ENCODE measurements at regions not wholly inside any gene's neighbourhood (a gene's known extent, or its start where the extent isn't known, plus 50 kb on each side); places are given as distances from the start of the nearest gene placed in this dataset.

GRCh38 chr3:168241156-168241555, 145.4 kb upstream of the GOLIM4 start:
- Mint-ChIP-seq H3K4me1 (ENCODE audit: low read depth) (no peaks in the 10 kb centered on the region), H3K9me3 (ENCODE audit: low read depth) (no peaks in the 10 kb centered on the region), H3K4me3 (ENCODE audit: unreplicated experiment) (no peak overlapping the region), H3K27me3 (ENCODE audit: low read depth) (peaks cover 38% of the 10 kb centered on the region), H3K36me3 (ENCODE audit: low read depth) (no peaks in the 10 kb centered on the region), H3K27ac (ENCODE audit: unreplicated experiment) (no peak overlapping the region)
- DNase-seq (ENCODE audit: low spot score) = no peak
- TF ChIP-seq CTCF (IDR thresholded peaks at IDR 0.05) = no peak

GRCh38 chr3:168239287-168239686, 143.6 kb upstream of the GOLIM4 start:
- no peaks in the 10 kb centered on the region for H3K9me3 Mint-ChIP-seq (ENCODE audit: low read depth)
- TF ChIP-seq CTCF (IDR thresholded peaks at IDR 0.05) = no peak
- peaks cover 42% of the 10 kb centered on the region for H3K27me3 Mint-ChIP-seq (ENCODE audit: low read depth)
- H3K27ac Mint-ChIP-seq (ENCODE audit: unreplicated experiment) = no peak overlapping the region
- H3K4me1 Mint-ChIP-seq (ENCODE audit: low read depth) = no peaks in the 10 kb centered on the region
- no peak for DNase-seq (ENCODE audit: low spot score)
- no peaks in the 10 kb centered on the region for H3K36me3 Mint-ChIP-seq (ENCODE audit: low read depth)
- no peak overlapping the region for H3K4me3 Mint-ChIP-seq (ENCODE audit: unreplicated experiment)

GRCh38 chr3:168233001-168233400, 137.3 kb upstream of the GOLIM4 start:
- peaks cover 37% of the 10 kb centered on the region for H3K27me3 Mint-ChIP-seq (ENCODE audit: low read depth)
- no peaks in the 10 kb centered on the region for H3K4me1 Mint-ChIP-seq (ENCODE audit: low read depth)

GRCh38 chr3:168223085-168223484, 127.4 kb upstream of the GOLIM4 start:
- TF ChIP-seq CTCF (IDR thresholded peaks at IDR 0.05) = no peak
- Mint-ChIP-seq H3K4me1 (ENCODE audit: low read depth) (peaks cover 5% of the 10 kb centered on the region), H3K9me3 (ENCODE audit: low read depth) (no peaks in the 10 kb centered on the region), H3K27ac (ENCODE audit: unreplicated experiment) (no peak overlapping the region), H3K36me3 (ENCODE audit: low read depth) (no peaks in the 10 kb centered on the region), H3K27me3 (ENCODE audit: low read depth) (peaks cover 4% of the 10 kb centered on the region), H3K4me3 (ENCODE audit: unreplicated experiment) (no peak overlapping the region)
- no peak for DNase-seq (ENCODE audit: low spot score)

More at GRCh38 chr3:168233001-168233400, 137.3 kb upstream of the GOLIM4 start:
- Mint-ChIP-seq H3K27ac (ENCODE audit: unreplicated experiment) (no peak overlapping the region), H3K4me3 (ENCODE audit: unreplicated experiment) (no peak overlapping the region), H3K9me3 (ENCODE audit: low read depth) (peaks cover 4% of the 10 kb centered on the region), H3K36me3 (ENCODE audit: low read depth) (no peaks in the 10 kb centered on the region)
- no peak for TF ChIP-seq CTCF (IDR thresholded peaks at IDR 0.05)
- no peak for DNase-seq (ENCODE audit: low spot score)

- Mint-ChIP-seq H3K9me3 (ENCODE audit: low read depth) (no peaks in the 10 kb centered on the region), H3K27ac (ENCODE audit: unreplicated experiment) (no peak overlapping the region), H3K36me3 (ENCODE audit: low read depth) (no peaks in the 10 kb centered on the region), H3K4me1 (ENCODE audit: low read depth) (peaks cover 5% of the 10 kb centered on the region), H3K27me3 (ENCODE audit: low read depth) (peaks cover 4% of the 10 kb centered on the region), H3K4me3 (ENCODE audit: unreplicated experiment) (no peak overlapping the region)
- TF ChIP-seq CTCF (IDR thresholded peaks at IDR 0.05) = no peak
- DNase-seq (ENCODE audit: low spot score) = no peak
Measured at GRCh38 chr3:168220556-168220955, 124.8 kb upstream of the GOLIM4 start.
